Suprapubic skin (tissue), 4 donors: ENCODE measurements at regions not wholly inside any gene's neighbourhood (a gene's known extent, or its start where the extent isn't known, plus 50 kb on each side); places are given as distances from the start of the nearest gene placed in this dataset.

Experiments
- POLR2A ChIP-seq, 2 donors: fragments of 450-650 bp; IDR thresholded peaks; one replicate each; pipeline ENCODE4 v1.6.1; 2017; ENCODE audit warnings: antibody characterized with exemption in 2 of 2, mild to moderate bottlenecking in 2 of 2, moderate library complexity in 2 of 2
- POLR2AphosphoS5 ChIP-seq, 3 donors: sonication (generic); formaldehyde crosslinking; IDR thresholded peaks; one replicate each; pipeline ENCODE4 v1.6.1; 2017; ENCODE audit warnings: antibody characterized with exemption in 3 of 3
- TF ChIP-seq, protein P1 (sequence below), 2 donors: fragments of 200-600 bp in 1 of 2; fragments of 450-650 bp in 1 of 2; sonication (generic) in 1 of 2; IDR thresholded peaks; one replicate each; pipeline ENCODE4 v1.5.1; 2016 to 2019; ENCODE audit warnings: antibody characterized with exemption in 2 of 2, mild to moderate bottlenecking in 1 of 2, moderate library complexity in 1 of 2

DNA sequence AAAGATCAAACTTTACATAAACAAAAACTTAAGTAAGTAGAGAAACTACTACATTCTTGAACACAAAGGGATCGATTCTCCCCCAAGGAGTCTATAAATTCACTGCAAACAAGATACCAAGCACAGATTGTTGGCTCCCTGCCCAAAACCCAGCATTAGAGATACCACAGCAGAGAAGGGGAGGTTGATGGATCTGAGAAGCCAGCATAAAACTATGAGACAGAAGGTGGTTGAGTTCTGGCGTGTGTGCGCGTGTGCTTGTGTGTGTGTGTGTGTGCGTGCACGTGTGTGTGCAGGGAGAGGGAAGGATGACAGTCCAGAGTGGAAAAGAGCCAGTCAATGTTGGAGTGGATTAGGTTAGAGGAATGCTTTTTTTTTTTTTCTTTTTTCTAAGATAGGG is 143.2 kb upstream of the PRR20G start:
- TF ChIP-seq, protein P1, sequence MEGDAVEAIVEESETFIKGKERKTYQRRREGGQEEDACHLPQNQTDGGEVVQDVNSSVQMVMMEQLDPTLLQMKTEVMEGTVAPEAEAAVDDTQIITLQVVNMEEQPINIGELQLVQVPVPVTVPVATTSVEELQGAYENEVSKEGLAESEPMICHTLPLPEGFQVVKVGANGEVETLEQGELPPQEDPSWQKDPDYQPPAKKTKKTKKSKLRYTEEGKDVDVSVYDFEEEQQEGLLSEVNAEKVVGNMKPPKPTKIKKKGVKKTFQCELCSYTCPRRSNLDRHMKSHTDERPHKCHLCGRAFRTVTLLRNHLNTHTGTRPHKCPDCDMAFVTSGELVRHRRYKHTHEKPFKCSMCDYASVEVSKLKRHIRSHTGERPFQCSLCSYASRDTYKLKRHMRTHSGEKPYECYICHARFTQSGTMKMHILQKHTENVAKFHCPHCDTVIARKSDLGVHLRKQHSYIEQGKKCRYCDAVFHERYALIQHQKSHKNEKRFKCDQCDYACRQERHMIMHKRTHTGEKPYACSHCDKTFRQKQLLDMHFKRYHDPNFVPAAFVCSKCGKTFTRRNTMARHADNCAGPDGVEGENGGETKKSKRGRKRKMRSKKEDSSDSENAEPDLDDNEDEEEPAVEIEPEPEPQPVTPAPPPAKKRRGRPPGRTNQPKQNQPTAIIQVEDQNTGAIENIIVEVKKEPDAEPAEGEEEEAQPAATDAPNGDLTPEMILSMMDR (IDR thresholded peaks at IDR 0.05) = no peak
- TF ChIP-seq POLR2A (IDR thresholded peaks at IDR 0.05) (no peak), POLR2AphosphoS5 (IDR thresholded peaks at IDR 0.05) (no peak)
